ENCODE measurements at regions not wholly inside any gene's neighbourhood (a gene's known extent, or its start where the extent isn't known, plus 50 kb on each side); places are given as distances from the start of the nearest gene placed in this dataset.

DNA sequence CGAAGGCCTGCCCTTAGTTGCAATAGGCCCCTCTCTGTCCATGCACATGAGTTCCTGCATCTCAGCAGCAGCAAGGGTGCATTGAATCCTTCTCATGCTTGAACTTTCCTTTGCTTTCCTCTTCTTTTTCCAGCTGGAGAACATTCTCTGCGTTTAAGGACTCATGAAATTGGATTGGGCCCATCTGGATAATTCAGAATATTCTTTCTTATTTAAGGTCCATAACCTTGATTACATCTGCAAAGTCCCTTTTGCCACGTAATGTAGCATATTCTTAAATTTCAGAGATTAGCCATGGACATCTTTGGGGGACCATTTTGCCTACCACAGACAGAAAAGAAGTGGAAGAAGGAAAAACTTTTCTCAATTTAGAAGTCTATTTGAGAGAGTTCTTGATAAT, 159.7 kb upstream of the C21orf91 start:
- DNase-seq = no peak

DNA sequence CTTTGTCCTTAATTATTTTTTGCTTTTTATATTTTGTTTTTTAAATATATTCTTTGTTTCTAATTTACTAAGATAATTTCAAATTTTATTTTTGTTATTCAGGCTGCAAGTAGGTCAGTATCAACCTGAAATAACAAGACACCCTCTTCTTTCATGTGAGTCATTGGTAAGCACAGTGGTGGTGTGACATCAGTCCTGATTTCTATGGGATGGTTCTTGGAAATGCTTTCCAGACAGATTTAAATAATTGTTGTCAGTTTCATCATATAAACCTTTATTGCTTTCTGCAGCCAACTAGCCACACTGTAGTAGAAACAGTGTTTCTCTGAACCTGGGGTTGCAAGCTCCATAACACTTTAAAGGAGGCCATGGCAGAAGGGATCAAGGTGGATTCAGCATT, 157.5 kb upstream of the C21orf91 start:
- DNase-seq = no peak

DNA sequence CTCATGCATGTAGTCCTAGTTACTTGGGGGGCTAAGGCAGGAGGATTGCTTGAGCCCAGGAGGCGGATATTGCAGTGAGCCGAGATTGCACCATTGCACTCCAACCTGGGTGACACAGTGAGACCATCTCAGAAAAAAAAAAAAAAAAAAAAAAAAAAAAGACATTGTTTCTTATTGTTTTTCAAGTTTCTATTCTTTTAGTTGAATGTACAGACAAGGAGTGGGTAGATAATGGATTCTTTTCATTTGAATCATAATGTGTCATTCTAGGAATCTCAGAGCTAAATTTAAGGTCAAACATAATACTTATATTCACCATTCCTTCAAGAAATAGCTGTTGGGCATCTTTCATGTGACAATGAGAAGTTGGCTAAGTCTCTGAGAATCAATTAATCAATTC, 157.0 kb upstream of the C21orf91 start:
- no peak for DNase-seq

DNA sequence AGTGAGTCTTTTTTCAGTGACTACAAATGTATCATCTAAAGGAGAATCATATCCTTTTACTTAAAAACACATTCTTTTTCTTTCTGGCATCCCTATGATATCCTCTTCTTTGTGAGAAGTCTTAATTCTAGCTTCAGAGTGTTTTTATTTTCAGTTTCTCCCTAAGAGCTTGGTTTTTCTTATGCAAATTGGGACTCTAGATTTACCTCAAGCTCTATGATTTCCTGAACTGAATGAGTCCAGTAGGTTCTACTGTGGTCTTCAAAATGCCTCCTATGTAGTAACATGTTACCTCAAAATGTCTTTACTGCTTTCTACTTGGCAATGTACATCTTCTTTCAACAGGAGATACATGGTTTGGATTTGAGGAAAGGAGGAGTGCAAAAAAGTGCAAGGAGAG, 148.2 kb upstream of the C21orf91 start:
- DNase-seq = no peak

DNA sequence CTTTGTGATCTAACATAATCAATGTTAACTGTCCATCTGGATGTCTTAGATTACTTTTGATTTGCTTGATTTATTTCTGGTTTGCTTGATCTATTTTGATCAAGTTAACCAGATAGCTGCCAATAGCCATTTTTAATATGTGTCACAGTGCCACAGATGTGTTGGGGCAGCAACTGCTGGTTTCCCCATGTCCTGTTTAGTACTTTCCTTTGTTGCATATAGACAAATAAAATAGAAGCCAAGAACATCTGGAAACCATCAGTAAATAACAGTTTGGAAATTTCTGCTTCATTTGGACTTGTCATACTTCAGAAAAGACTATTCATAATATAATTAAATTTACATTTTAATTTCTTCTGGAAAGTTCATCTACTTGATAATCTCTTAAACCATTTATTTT, 145.6 kb upstream of the C21orf91 start:
- DNase-seq = no peak

DNA sequence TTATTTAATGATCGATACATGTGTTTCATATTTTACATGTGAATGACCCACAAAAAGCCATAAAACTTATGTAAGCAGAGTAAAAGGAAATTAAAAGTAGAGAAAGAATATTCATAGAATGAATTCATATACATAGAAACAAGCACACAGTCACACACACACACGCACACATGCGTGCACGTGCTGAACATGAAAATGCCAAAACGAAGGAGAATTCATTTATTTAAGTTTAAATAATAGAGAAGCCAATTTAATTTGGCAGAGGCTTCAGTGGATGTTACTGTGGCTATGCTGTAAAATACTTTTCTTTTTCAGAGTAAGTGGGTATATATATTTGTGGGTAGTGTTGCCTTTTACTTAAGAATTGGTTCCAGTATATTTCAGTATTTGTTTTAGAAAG, 145.0 kb upstream of the C21orf91 start:
- DNase-seq = no peak

DNA sequence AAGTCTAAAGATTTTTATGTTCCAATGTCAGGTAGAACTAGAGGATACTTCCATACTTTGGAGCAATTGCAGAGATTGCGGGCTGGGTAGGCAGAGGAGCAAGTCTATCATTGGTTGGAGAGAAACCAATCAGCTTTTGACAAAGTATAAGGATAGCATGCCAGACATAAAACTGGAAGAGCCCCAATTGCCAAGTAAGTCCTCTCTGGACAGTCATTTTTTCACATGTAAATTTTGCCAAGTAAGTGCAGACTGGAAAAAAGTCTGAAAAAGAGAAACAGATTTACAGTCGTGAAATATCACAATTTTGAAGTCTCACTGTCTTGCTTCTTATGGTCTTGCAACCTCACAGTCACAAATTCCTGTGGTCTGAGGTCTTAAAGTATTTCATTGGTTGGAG, 131.4 kb upstream of the C21orf91 start:
- no peak for DNase-seq

DNA sequence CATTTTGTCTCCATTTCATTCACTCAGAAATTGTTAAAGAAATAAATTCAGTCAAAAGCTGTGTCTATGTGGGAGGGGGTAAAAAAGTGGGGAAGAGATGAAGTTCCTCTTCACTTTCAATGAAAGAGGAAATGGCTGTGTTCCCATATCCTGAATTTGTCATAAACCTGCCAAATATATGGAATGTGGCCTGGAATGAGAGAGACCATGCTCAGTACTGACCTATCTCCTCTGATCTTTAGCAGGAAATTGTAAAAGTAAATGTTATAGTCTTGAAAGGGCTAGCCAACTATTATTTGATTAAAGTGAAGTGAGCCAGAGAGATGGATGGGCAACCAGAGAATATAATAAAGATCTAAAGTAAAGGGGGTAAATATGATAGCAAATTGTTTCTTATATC, 130.3 kb upstream of the C21orf91 start:
- no peak for DNase-seq

DNA sequence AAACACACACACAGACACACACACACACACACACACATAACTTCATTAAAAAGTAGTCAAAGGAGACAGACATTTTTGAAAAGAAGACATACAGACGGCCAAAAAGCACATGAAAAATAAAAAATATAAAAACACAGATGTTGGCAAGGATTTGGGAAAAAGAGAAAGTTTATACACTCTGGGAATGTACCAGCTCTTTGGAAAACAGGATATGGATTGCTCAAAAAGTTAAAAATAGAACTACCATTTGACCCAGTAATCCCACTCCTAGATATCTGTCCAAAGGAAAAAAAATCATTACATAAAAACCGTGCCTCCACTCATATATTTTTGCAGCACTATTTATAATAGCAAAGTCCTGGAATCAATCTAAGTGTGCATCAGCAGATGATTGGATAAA, 128.4 kb upstream of the C21orf91 start:
- DNase-seq = no peak

DNA sequence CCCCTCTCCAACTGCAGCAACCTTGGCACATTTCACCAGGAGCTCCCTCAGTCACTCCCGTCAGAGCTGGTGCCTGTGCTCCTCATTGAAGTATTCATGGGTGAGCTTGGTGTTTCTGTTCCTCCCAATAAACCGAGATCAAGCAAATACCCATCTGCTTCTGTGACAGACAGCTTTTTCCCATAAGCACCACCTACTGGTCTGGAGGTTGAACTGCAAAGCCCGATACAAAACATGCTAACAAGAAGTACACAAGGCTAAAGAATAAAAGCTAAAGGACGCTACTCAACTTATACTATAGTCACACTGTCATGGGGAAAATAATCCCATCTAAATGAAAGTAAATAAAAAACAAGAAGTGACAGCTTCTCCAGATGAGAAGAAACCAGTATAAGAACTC, 111.9 kb upstream of the C21orf91 start:
- DNase-seq = peak; percentile 30

DNA sequence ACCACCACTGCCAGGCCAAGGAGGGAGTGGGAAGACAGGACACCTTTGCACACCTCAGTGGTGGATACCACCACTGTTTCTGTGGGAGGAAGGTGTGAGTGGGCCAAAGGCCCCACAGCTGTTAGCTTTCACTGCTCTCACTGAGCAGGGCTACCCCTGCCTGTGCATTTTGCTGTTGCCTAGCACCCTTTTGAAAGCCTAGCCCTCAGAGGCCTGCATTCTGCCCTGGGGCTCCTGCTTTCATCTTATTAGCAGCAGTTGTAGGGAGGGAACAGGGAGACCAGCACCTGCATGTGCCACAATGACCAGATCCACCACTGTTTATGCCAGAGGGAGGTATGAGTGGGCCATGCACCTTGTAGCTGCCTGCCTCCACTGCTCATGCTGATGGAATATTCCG, 110.9 kb upstream of the C21orf91 start:
- no peak for DNase-seq

DNA sequence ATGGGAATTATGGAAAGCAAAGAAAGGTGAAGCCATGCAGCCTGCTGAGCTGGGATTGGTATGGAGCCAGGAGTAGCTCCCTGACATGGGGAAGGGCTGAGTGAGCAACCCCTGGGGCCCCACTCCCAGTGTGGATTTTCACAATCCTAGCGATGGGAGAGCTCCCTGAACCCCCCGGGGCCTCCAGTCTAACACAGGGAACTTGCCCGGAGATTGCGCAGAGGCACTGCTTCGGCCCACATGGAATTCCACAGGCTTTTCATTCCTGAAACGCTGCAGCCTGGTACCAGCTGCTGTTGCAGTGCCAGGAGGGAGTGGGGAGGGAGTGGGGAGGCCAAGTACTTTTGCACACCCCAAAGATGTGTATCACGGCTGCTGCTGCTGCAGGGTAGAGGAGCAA, 110.4 kb upstream of the C21orf91 start:
- no peak for DNase-seq

DNA sequence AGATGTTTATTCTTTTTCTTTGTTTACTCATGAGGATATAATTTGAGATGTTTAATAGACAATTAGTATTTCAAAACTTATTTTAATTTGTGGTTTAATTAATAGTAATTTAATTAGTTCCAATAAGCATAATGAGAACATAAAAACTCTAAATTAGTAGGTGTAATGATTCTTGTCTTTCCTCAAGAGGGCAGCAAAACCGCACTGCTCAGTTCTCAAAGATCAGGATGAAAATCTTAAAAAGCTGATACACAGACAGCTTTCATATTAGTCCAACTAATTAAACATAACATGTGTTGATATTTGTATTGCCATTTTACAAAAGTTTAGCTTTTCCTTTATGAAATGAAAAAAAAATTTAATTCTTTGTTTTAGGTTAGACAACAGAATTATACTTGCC, 106.7 kb upstream of the C21orf91 start:
- DNase-seq = peak; percentile 62

DNA sequence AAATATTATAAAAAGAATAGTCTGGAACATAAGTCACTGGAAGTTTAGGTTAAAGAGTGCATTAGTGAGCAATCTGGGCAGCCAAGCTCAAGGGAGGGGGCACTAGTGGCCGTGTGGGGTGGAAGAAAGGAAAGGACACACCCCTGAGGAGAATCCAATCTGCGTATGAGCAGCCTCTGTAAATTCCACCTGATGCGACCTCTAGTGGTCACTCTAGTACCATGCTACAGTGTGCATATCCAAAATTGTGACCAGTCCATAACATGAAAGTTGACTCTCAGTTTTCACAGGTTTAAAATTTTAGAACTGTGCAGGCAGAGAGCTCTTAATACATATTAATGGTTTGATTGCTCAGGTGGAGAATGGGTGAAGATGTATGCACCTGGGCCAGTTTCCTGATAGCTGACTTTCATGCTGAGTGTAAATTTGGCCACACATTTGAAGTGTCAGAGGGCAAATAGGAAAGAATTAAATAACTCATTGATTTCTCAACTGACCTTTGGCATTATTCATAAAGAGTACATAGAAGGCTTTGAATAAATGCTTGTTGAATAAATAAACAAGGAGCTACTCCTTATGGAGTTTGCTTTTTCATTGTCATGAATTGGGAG, 105.9 kb upstream of the C21orf91 start:
- peak; percentile 89 for DNase-seq

DNA sequence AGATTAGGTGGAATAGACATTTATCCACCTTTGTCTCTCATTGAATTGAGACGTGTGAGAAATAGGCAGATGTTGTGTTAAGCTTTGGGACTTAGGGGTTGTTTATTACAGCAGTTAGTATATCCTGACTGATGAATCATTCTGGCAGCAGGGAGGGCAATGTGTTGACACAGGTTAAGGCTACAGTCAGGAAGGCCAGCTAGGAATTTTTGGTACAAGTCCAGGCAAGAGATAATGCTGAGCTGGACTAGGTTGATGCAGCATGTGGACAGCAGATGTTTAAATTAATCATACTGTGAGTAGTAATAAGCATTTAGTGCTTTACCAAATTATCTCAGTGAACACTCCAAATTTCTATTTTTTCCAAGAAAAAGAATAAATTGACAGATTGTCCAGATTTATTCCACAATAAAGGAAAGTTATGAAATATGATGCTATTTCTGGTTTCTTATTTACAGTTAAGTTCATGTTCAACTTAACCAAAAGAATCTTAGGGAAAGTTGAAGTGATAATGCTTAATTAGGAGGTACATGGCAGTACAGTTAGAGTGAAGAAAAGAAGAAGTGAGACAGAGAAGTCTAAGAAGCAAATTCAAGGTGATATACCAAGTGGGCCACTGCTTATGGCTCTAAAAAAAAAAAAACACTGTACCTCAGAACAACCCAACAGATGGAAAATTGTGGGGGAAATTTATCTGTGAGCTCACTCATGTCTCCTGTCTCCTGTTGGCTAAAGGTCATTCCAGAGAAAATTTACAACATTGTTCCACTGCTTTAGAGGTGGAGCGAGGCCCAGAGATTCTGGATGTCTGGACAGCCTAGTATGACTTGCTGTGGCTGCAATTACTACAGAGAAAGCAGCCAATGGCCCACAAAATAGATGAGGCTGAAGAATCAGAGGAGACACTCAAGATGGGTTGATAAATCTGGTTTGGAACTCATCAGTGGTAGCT, 102.7 kb upstream of the C21orf91 start:
- DNase-seq = no peak

DNA sequence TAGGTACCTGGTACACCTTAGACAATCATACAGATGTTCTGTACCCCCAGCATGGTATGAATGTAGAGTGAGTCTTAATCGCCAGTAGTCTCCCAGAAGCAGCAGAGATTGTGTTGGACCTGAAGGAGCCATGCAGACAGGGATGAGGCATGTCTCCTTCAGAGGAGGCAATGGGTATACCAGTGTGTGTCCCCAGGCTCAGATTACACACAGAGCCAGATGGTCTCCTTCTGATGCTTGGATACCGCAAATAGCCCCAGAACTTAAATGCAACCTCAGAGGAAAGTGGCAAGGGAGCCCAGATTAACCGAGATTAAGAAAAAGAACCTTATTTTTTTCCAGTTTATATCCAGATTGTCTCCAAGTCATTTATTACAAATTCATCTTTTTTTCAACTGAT, 96.8 kb upstream of the C21orf91 start:
- no peak for DNase-seq

DNA sequence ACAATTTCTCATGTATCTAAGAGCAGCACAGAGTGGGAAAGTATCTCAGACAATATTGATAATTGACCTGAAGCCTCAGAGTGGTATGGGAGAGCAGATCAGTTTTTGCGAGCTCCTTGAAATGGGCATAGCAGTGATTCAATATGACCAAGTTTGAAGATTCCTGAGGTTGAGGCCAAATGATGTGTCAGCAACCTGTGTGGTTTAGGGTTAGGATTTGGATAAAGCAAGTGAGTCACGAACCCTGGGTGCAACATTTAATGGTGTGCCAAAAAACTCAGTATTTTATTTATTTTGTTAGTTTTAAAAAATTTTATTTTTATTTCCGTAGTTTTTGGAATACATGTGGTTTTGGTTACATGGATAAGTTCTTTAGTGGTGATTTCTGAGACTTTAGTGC, 92.5 kb upstream of the C21orf91 start:
- DNase-seq = no peak

DNA sequence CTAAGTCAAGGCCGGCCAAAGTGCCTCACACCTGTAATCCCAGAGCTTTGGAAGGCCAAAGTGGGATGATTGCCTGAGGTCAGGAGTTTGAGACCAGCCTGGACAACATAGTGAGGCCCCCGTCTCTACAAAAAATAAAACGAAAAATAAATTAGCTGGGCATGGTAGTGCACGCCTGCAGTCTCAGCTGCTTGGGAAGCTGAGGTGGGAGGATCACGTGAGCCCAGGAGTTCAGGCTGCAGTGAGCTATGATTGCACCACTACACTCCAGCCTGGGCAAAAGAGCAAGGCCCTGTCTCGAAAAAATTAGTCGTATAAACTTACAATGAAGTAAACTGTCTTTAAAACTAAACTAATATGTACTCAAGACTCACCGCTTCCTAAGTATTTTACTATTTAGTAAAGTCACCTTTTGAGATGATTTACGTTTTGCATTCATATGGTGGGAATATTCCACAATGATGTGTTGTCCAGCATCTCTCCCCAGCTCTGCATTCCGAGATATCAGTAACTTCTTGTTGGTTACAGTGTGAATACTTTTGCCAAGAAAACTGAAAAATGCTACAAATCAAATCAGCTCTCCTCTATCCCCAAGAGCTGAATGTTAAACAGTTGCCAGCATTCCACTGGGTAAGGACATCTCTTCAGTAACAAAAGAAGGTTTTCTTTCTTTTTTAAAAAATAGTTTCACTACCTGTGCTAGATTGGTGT, 84.9 kb upstream of the C21orf91 start:
- no peak for DNase-seq

DNA sequence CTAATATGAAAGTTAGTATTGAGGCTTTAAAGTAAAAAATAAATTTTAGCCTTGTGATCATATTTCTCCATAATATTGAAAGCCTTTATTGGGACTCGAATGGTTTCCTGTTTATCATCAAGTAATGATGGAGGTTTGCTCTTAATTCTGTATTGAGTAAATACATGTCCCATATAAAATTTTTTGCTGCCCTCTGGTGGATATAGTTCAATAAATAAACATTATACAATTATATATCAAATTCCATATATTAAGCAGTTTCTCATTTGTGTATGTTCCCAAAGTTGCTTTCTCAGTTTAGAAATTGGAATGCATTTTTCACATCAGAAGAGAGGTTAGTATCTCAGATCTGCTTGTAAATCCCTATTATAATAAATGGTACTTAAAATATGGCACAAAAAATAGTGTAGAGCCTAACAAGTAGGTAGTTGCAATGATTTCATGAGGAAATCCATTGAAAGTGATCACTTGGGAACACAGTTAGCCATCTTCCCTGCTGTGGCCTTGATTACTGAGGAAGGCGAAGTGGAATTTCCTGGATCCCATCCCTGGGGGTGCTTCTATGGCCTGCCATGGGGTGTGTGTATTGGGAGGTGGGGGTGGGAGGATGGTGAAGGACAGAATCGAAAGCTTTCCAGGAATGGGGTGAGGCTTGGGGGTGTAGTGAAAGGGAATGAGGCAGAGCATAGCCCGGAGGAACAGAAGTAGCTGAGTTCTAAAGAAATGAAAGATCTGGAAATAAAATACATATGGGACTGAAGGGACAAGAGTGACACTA, 84.1 kb upstream of the C21orf91 start:
- DNase-seq = peak; percentile 88

DNA sequence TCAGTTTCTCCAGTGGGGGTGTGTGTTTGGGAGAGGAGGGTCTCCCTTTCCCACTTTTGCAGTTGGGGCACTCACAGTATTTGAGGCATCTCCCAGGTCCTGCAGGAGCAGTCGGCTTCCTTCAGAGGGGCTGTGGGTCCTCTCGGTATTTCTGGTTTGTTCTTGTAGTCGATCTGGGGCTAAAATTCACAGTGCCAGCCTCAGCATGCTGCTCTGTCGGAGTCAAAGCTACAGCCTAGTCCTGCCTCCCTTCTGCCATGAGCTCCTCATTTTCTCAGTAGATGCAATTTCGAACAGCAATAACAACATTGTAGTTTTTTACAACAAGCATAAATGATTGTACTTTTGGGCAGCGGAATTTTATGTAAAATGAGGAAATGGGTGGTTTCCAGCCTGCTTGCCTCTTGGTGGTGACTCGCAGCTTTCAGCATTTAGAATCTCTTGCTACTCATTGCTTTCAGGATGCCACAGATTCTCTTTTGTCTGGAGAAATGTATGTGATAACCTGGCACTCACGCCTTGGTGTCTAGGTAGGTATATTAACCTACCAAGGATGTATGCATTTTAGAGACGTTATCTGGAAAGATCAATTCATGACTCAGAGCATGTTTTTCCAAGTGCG, 82.4 kb upstream of the C21orf91 start:
- DNase-seq = peak; percentile 15

DNA sequence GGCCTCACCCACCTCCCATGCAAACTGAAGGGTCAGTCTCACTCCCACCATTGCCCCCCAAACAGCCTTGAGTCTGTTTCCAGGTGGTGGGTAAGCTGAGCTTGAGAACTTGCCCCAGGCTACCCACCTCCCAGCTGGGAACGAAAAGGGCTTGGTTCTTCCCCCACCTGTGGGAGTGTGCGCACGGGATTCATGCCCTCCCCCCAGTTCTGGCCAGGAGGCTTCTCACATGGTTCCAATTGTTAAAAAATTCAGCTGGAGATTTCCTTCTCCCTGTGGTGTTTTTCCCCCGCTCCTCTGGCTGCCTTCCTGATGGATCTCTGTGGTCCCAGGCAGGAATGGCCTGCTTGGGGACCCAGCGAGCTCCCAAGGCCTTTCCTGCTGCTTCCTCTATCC, 81.8 kb upstream of the C21orf91 start:
- DNase-seq = no peak

DNA sequence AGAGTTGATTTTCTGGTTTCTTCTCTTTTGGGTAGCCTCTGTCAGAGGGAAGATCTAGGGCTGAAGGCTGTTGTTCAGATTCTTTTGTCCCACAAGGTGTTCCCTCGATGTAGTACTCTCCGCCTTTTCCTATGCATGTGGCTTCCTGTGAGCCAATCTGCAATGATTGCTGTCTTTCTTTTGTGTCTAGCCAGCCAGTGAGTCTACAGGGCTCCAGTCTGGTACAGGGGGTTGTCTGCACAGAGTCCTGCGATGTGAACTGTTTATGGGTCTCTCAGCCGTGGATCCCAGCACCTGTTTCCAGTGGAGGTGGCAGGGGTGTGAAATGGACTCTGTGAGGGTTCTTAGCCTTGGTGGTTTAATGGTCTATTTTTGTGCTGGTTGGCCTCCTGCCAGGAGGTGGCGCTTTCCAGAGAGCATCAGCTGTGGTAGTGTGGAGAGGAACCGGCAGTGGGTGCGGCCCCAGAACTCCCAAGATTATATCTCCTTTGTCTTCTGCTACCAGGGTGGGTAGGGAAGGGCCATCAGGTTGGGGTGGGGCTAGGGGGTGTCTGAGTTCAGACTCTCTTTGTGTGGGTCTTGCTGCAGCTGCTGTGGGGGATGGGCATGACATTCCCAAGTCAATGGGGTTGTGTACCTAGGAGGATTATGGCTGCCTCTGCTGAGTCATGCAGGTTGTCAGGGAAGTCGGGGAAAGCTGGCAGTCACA, 81.3 kb upstream of the C21orf91 start:
- peak; percentile 44 for DNase-seq
